HS-5 (cell line): ENCODE measurements at regions not wholly inside any gene's neighbourhood (a gene's known extent, or its start where the extent isn't known, plus 50 kb on each side); places are given as distances from the start of the nearest gene placed in this dataset.

Source experiments
- DNase-seq: peaks from one replicate; pipeline ENCODE4 v3.0.0-alpha.2; 2012; ENCODE audit warnings: low read depth

GRCh38 chr1:43008115-43009060, 49.7 kb upstream of the SLC2A1 start:
- DNase-seq = no peak
